ENCODE measurements at regions not wholly inside any gene's neighbourhood (a gene's known extent, or its start where the extent isn't known, plus 50 kb on each side); places are given as distances from the start of the nearest gene placed in this dataset.
"Not testable (repeated sequence)": the region's sequence is repeated elsewhere in the genome, so short reads cannot be mapped to it uniquely, and the experiment has no call there.

DNA sequence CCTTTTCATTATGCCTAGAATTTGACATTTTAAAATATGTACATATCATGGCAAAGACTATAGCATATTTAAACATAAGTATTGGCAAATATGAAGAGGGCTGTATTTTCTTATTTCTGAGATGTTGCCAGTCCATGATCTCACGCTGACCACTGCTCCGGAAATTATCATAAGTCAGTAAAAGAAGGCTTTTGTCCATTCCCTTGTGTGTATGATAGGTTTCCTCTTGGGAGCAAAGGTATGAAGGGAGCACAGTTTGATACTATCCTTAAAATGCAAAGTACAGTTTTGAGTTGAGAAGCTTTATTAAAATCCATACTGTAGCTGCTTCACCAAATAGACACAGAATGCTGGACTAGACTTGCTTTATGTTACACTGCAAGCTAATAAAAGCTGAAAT lies 52.6 kb upstream of the AGA start:
- H3K36me3 ChIP-seq (ENCODE audit: control insufficient read depth, insufficient read depth, low read length): no peaks in the 10 kb centered on the region
- no peak overlapping the region for H3K4me3 ChIP-seq (replicated peaks; ENCODE audit: low read depth, low read length)
- TF ChIP-seq CTCF (IDR thresholded peaks at IDR 0.05; ENCODE audit: insufficient read depth, low read length, poor library complexity, severe bottlenecking): no peak
- DNase-seq (ENCODE audit: extremely low read depth, insufficient read length): no peak
- H3K27me3 ChIP-seq (replicated peaks; ENCODE audit: control insufficient read depth, insufficient read depth, low read length): no peaks in the 10 kb centered on the region

DNA sequence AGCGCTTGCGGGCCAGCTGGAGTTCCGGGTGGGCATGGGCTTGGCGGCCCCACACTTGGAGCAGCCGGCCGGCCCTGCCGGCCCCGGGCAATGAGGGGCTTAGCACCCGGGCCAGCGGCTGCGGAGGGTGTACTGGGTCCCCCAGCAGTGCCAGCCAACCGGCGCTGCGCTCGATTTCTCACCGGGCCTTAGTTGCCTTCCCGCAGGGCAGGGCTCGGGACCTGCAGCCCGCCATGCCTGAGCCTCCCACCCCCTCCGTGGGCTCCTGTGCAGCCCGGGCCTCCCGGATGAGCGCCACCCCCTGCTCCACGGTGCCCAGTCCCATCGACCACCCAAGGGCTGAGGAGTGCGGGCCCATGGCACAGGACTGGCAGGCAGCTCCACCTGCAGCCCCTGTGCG lies 53.4 kb upstream of the AGA start:
- not testable (repeated sequence) for H3K27me3 ChIP-seq (replicated peaks; ENCODE audit: control insufficient read depth, insufficient read depth, low read length); DNase-seq (ENCODE audit: extremely low read depth, insufficient read length); H3K4me3 ChIP-seq (replicated peaks; ENCODE audit: low read depth, low read length); H3K36me3 ChIP-seq (ENCODE audit: control insufficient read depth, insufficient read depth, low read length)

- DNase-seq (ENCODE audit: extremely low read depth, insufficient read length): no peak
- no peak for TF ChIP-seq CTCF (IDR thresholded peaks at IDR 0.05; ENCODE audit: insufficient read depth, low read length, poor library complexity, severe bottlenecking)
- no peak overlapping the region for H3K4me3 ChIP-seq (replicated peaks; ENCODE audit: low read depth, low read length)
- H3K27me3 ChIP-seq (replicated peaks; ENCODE audit: control insufficient read depth, insufficient read depth, low read length): no peaks in the 10 kb centered on the region
- H3K36me3 ChIP-seq (ENCODE audit: control insufficient read depth, insufficient read depth, low read length): no peaks in the 10 kb centered on the region
Measured at GRCh38 chr4:177499537-177499936, 57.3 kb upstream of the AGA start.

GRCh38 chr4:177505171-177505615 lies 63.0 kb upstream of the AGA start:
- TF ChIP-seq CTCF (IDR thresholded peaks at IDR 0.05; ENCODE audit: insufficient read depth, low read length, poor library complexity, severe bottlenecking): no peak
- no peak for DNase-seq (ENCODE audit: extremely low read depth, insufficient read length)
- H3K36me3 ChIP-seq (ENCODE audit: control insufficient read depth, insufficient read depth, low read length): no peaks in the 10 kb centered on the region
- no peaks in the 10 kb centered on the region for H3K27me3 ChIP-seq (replicated peaks; ENCODE audit: control insufficient read depth, insufficient read depth, low read length)
- no peak overlapping the region for H3K4me3 ChIP-seq (replicated peaks; ENCODE audit: low read depth, low read length)

- no peak for TF ChIP-seq CTCF (IDR thresholded peaks at IDR 0.05; ENCODE audit: insufficient read depth, low read length, poor library complexity, severe bottlenecking)
- no peak overlapping the region for H3K4me3 ChIP-seq (replicated peaks; ENCODE audit: low read depth, low read length)
- H3K27me3 ChIP-seq (replicated peaks; ENCODE audit: control insufficient read depth, insufficient read depth, low read length): no peaks in the 10 kb centered on the region
- DNase-seq (ENCODE audit: extremely low read depth, insufficient read length): no peak
- H3K36me3 ChIP-seq (ENCODE audit: control insufficient read depth, insufficient read depth, low read length): no peaks in the 10 kb centered on the region
Measured at GRCh38 chr4:177508662-177509061, 66.4 kb upstream of the AGA start.

DNA sequence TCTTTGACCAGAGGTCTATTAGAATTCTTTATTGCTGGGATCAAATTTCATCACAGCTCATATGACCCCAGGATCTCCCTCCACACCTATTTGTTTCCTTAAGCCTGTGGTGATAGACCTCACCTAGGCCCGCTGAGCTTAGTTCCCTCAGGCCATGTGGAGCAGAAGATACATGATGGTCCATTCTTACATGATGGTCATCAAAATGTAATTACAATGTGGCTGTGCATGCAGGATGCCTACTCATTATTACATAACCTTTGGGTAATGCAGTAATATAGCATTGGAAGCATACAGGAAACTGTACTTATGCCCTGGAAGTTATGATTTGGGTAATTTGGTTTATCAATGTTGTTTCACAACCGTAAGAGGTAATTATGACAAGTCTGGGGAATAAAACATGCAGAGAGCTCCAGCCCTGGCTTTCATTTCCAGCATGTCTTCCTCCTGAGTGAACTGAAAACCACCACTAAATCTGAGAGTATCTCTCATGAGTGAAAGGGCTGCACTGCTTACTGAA lies 67.0 kb upstream of the AGA start:
- H3K27me3 ChIP-seq (replicated peaks; ENCODE audit: control insufficient read depth, insufficient read depth, low read length): no peaks in the 10 kb centered on the region
- DNase-seq (ENCODE audit: extremely low read depth, insufficient read length): no peak
- H3K36me3 ChIP-seq (ENCODE audit: control insufficient read depth, insufficient read depth, low read length): no peaks in the 10 kb centered on the region
- TF ChIP-seq CTCF (IDR thresholded peaks at IDR 0.05; ENCODE audit: insufficient read depth, low read length, poor library complexity, severe bottlenecking): no peak
- no peak overlapping the region for H3K4me3 ChIP-seq (replicated peaks; ENCODE audit: low read depth, low read length)
